ENCODE measurements at regions not wholly inside any gene's neighbourhood (a gene's known extent, or its start where the extent isn't known, plus 50 kb on each side); places are given as distances from the start of the nearest gene placed in this dataset.

GRCh38 chr3:25338158-25338725, 89.8 kb upstream of the RARB start:
- Mint-ChIP-seq H3K9me3 (peaks cover 0 to 7% (median 3%) of the 10 kb centered on the region in 7 donors), H3K27ac (no peak overlapping the region), H3K36me3 (no peaks in the 10 kb centered on the region), H3K4me3 (no peak overlapping the region), H3K27me3 (ENCODE audit: low read depth in 3 of 3) (no peaks in the 10 kb centered on the region), H3K4me1 (no peaks in the 10 kb centered on the region)
- H3K9ac ChIP-seq (ENCODE audit: insufficient read depth, low read length, poor library complexity, severe bottlenecking) = no peak overlapping the region
- H3K4me1 ChIP-seq (ENCODE audit: control insufficient read depth in 1 of 2, insufficient read depth in 2 of 2, low read length in 2 of 2) = no peaks in the 10 kb centered on the region
- TF ChIP-seq, protein P1, sequence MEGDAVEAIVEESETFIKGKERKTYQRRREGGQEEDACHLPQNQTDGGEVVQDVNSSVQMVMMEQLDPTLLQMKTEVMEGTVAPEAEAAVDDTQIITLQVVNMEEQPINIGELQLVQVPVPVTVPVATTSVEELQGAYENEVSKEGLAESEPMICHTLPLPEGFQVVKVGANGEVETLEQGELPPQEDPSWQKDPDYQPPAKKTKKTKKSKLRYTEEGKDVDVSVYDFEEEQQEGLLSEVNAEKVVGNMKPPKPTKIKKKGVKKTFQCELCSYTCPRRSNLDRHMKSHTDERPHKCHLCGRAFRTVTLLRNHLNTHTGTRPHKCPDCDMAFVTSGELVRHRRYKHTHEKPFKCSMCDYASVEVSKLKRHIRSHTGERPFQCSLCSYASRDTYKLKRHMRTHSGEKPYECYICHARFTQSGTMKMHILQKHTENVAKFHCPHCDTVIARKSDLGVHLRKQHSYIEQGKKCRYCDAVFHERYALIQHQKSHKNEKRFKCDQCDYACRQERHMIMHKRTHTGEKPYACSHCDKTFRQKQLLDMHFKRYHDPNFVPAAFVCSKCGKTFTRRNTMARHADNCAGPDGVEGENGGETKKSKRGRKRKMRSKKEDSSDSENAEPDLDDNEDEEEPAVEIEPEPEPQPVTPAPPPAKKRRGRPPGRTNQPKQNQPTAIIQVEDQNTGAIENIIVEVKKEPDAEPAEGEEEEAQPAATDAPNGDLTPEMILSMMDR (IDR thresholded peaks at IDR 0.05) = no peak
- no peak overlapping the region for H2AFZ ChIP-seq (ENCODE audit: insufficient read depth, low read depth, low read length, poor library complexity, severe bottlenecking)
- no peaks in the 10 kb centered on the region for H3K79me2 ChIP-seq (ENCODE audit: insufficient read depth, low read length)
- no peak overlapping the region for H3K4me2 ChIP-seq (replicated peaks; ENCODE audit: extremely low read depth, low read length, poor library complexity, severe bottlenecking)
- no peak for DNase-seq
- no peak overlapping the region for H3K27ac ChIP-seq (ENCODE audit: low read depth in 1 of 2, low read length in 2 of 2)
- no peaks in the 10 kb centered on the region for H3K27me3 ChIP-seq (ENCODE audit: control insufficient read depth in 2 of 2, insufficient read depth in 2 of 2, low read length in 2 of 2)
- no peak overlapping the region for H3K4me3 ChIP-seq (replicated peaks in 1 of 3; ENCODE audit: low read depth in 2 of 3, low read length in 3 of 3)
- no CpG with 5 or more reads among the region's 1 CpG for WGBS (ENCODE audit: insufficient coverage)
- H3K36me3 ChIP-seq (replicated peaks in 1 of 2; ENCODE audit: control insufficient read depth in 1 of 2, insufficient read depth in 2 of 2, low read length in 2 of 2) = no peaks in the 10 kb centered on the region
- no peaks in the 10 kb centered on the region for H3K9me3 ChIP-seq (replicated peaks in 1 of 2; ENCODE audit: control insufficient read depth in 1 of 2, insufficient read depth in 1 of 2, low read length in 2 of 2)
- intact Hi-C loops (cut with micrococcal nuclease) = no loop called here
- no peaks in the 10 kb centered on the region for H4K20me1 ChIP-seq (ENCODE audit: insufficient read depth, low read length)

GRCh38 chr3:25339225-25339624, 88.8 kb upstream of the RARB start:
- Mint-ChIP-seq H3K9me3 (peaks cover 0 to 7% (median 3%) of the 10 kb centered on the region in 7 donors), H3K36me3 (no peaks in the 10 kb centered on the region), H3K27me3 (ENCODE audit: low read depth in 3 of 3) (no peaks in the 10 kb centered on the region), H3K4me3 (no peak overlapping the region), H3K4me1 (no peaks in the 10 kb centered on the region), H3K27ac (no peak overlapping the region)
- Histone ChIP-seq H2AFZ (ENCODE audit: insufficient read depth, low read depth, low read length, poor library complexity, severe bottlenecking) (no peak overlapping the region), H3K4me1 (ENCODE audit: control insufficient read depth in 1 of 2, insufficient read depth in 2 of 2, low read length in 2 of 2) (no peaks in the 10 kb centered on the region), H3K9ac (ENCODE audit: insufficient read depth, low read length, poor library complexity, severe bottlenecking) (no peak overlapping the region), H3K4me3 (replicated peaks in 1 of 3; ENCODE audit: low read depth in 2 of 3, low read length in 3 of 3) (no peak overlapping the region), H3K79me2 (ENCODE audit: insufficient read depth, low read length) (no peaks in the 10 kb centered on the region), H3K9me3 (replicated peaks in 1 of 2; ENCODE audit: control insufficient read depth in 1 of 2, insufficient read depth in 1 of 2, low read length in 2 of 2) (no peaks in the 10 kb centered on the region), H3K27me3 (ENCODE audit: control insufficient read depth in 2 of 2, insufficient read depth in 2 of 2, low read length in 2 of 2) (no peaks in the 10 kb centered on the region), H3K36me3 (replicated peaks in 1 of 2; ENCODE audit: control insufficient read depth in 1 of 2, insufficient read depth in 2 of 2, low read length in 2 of 2) (no peaks in the 10 kb centered on the region), H3K27ac (ENCODE audit: low read depth in 1 of 2, low read length in 2 of 2) (no peak overlapping the region), H4K20me1 (ENCODE audit: insufficient read depth, low read length) (no peaks in the 10 kb centered on the region), H3K4me2 (replicated peaks; ENCODE audit: extremely low read depth, low read length, poor library complexity, severe bottlenecking) (no peak overlapping the region)
- intact Hi-C loops (cut with micrococcal nuclease) = no loop called here
- TF ChIP-seq, protein P1 (IDR thresholded peaks at IDR 0.05) = no peak
- 52% methylated on average over 8 of the region's 9 CpGs for WGBS (ENCODE audit: insufficient coverage)
- no peak for DNase-seq

All from CD14-positive monocyte (primary cell).